Adrenal gland (tissue), 9 donors: ENCODE measurements at regions not wholly inside any gene's neighbourhood (a gene's known extent, or its start where the extent isn't known, plus 50 kb on each side); places are given as distances from the start of the nearest gene placed in this dataset.

Experiments used
- DNase-seq, 7 donors: peaks; one replicate each; pipeline ENCODE4 v3.0.0-alpha.2; 2019 to 2020
- H3K27ac ChIP-seq, 5 donors: fragments of 200-600 bp; sonication (generic) in 4 of 5; 1 replicate in 3 of 5; 2 replicates in 2 of 5; pipeline versions ENCODE4 v1.5.1 to v1.8.0; 2016 to 2020; ENCODE audit warnings: mild to moderate bottlenecking in 1 of 5
- H3K27me3 ChIP-seq: fragments of 200-600 bp; 2 replicates; pipeline ENCODE4 v1.8.0; 2021
- H3K36me3 ChIP-seq, 2 donors: fragments of 200-600 bp; replicated peaks in 1 of 2; 1 replicate in 1 of 2; 2 replicates in 1 of 2; pipeline versions ENCODE4 v1.5.1 to v1.8.0; 2018 to 2022
- H3K4me1 ChIP-seq, 2 donors: fragments of 200-600 bp; replicated peaks in 1 of 2; 1 replicate in 1 of 2; 2 replicates in 1 of 2; pipeline versions ENCODE4 v1.5.1 to v1.8.0; 2018 to 2021
- H3K4me3 ChIP-seq, 4 donors: fragments of 200-600 bp; sonication (generic) in 3 of 4; one replicate each; pipeline ENCODE4 v1.5.1; 2016 to 2018
- H3K9me3 ChIP-seq, 3 donors: fragments of 200-600 bp; sonication (generic) in 1 of 3; replicated peaks in 1 of 3; 1 replicate in 2 of 3; 2 replicates in 1 of 3; pipeline versions ENCODE4 v1.5.1 to v1.8.0; 2016 to 2021
- POLR2A ChIP-seq, 2 donors: fragments of 450-650 bp; IDR thresholded peaks; one replicate each; pipeline ENCODE4 v1.6.1; 2017; ENCODE audit warnings: antibody characterized with exemption in 2 of 2, mild to moderate bottlenecking in 2 of 2, moderate library complexity in 1 of 2
- WGBS, 4 donors: extraction: QIAGEN DNeasy Blood & Tissue Kit in 2 of 4; methylation state at CpG; one replicate each; pipeline versions ENCODE4 v1.1.5 to v1.1.7; 2013 to 2017; 5-methylcytosine and 5-hydroxymethylcytosine counted together
- intact Hi-C, 2 donors: fragments of 100-400 bp; cut with DNase I; formaldehyde crosslinking; loops; one replicate each; pipeline versions ENCODE4 v1.14.1 to v1.15.0; 2022 to 2023
- TF ChIP-seq, protein P1 (sequence below), 6 experiments: fragments of 450-650 bp in 4 of 6; fragments of 200-600 bp in 2 of 6; sonication (generic) in 1 of 6; IDR thresholded peaks; 1 replicate in 5 of 6; 2 replicates in 1 of 6; pipeline versions ENCODE4 v1.5.1 to v1.8.0; 2016 to 2021; ENCODE audit warnings: antibody characterized with exemption in 6 of 6, mild to moderate bottlenecking in 2 of 6, moderate library complexity in 1 of 6
- donor health status: healthy with polysubstance abuse.
- donor health status: Bipolar disorder and iron deficiency.
- donor health status: DM: yes; HTN: yes; CAD: no.
- donor health status: DM: no; HTN: no; CAD: no.
- donor health status: DM: no; HTN: no; CAD: no.

DNA sequence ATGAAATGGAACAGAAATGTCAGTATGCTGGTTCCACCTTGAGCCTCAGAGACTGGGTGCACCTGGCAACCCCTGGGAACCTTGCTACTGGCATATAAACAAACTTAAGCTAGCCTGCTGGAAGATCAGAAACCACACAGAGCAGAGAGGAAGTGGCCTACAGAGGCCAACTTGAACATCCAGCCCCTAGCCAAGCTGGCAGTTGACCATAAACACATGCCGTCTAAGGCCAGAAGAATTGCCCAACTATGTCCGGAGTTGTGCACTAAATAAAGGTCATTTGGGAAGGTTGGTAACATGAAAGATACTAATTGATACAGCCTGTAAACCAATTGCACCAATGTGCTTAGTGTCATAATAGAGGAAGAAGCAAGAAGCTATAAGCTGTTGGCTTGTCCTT, 266.6 kb upstream of the BTBD3 start:
- no peaks in the 10 kb centered on the region for H3K36me3 ChIP-seq
- DNase-seq, result no peak
- H3K9me3 ChIP-seq, result no peaks in the 10 kb centered on the region
- no peak overlapping the region for H3K4me3 ChIP-seq
- H3K27me3 ChIP-seq, result no peaks in the 10 kb centered on the region
- no peaks in the 10 kb centered on the region for H3K4me1 ChIP-seq
- TF ChIP-seq, protein P1, sequence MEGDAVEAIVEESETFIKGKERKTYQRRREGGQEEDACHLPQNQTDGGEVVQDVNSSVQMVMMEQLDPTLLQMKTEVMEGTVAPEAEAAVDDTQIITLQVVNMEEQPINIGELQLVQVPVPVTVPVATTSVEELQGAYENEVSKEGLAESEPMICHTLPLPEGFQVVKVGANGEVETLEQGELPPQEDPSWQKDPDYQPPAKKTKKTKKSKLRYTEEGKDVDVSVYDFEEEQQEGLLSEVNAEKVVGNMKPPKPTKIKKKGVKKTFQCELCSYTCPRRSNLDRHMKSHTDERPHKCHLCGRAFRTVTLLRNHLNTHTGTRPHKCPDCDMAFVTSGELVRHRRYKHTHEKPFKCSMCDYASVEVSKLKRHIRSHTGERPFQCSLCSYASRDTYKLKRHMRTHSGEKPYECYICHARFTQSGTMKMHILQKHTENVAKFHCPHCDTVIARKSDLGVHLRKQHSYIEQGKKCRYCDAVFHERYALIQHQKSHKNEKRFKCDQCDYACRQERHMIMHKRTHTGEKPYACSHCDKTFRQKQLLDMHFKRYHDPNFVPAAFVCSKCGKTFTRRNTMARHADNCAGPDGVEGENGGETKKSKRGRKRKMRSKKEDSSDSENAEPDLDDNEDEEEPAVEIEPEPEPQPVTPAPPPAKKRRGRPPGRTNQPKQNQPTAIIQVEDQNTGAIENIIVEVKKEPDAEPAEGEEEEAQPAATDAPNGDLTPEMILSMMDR (IDR thresholded peaks at IDR 0.05), result no peak
- TF ChIP-seq POLR2A (IDR thresholded peaks at IDR 0.05), result no peak
- intact Hi-C loops, result no loop called here
- no peak overlapping the region for H3K27ac ChIP-seq
- WGBS, 4 donors, result 40 to 52% (median 48%) methylated on average over 2 of the region's 2 CpGs

DNA sequence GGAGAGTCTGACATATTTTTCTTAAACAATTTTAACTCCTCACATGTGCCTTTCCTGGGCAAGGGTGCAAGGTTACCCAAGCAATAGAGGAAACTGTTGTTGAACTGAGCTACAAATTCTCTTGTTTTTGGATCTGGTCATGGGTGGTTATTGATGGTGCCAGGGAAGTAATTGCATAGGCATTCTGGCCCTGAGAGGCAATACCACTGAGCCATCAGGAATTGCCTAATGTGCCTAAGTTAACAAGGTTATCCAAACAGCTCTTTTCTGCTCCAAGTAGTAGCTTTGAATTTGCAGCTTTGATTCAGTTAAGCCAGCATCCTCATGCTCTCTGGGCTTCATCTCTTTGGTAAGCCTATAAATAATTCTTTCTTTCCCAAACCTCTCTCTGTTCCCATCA, 266.0 kb upstream of the BTBD3 start:
- Histone ChIP-seq H3K36me3 (no peaks in the 10 kb centered on the region), H3K9me3 (no peaks in the 10 kb centered on the region), H3K27ac (no peak overlapping the region), H3K4me3 (no peak overlapping the region), H3K4me1 (no peaks in the 10 kb centered on the region), H3K27me3 (no peaks in the 10 kb centered on the region)
- intact Hi-C loops, result no loop called here
- no peak for TF ChIP-seq POLR2A (IDR thresholded peaks at IDR 0.05)
- TF ChIP-seq, protein P1 (IDR thresholded peaks at IDR 0.05), result no peak
- no peak for DNase-seq

DNA sequence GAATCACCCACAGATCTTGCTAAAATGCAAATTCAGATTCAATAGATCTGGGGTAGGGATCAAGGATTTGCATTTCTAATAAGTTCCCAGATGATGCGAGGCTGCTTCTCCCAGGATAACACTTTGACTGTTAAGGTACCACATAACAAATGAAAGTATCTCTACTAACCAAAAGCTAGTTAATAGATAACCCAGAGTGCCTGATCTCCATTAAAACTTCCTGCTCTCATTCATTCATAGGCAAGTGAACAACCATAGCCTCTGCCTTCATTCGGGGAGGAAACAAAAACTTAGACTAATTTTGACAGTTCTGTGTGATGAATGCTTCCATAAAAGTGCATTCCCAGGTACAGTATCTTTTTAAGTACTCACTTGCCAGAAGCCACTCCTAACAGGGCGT, 265.6 kb upstream of the BTBD3 start:
- intact Hi-C loops, result no loop called here
- 47 to 70% (median 64%) methylated on average over 3 of the region's 3 CpGs for WGBS, 4 donors
- H3K27me3 ChIP-seq, result no peaks in the 10 kb centered on the region
- no peak overlapping the region for H3K27ac ChIP-seq
- TF ChIP-seq, protein P1 (IDR thresholded peaks at IDR 0.05), result no peak
- no peak for TF ChIP-seq POLR2A (IDR thresholded peaks at IDR 0.05)
- DNase-seq, result no peak
- no peaks in the 10 kb centered on the region for H3K4me1 ChIP-seq
- no peaks in the 10 kb centered on the region for H3K9me3 ChIP-seq
- H3K36me3 ChIP-seq, result no peaks in the 10 kb centered on the region
- H3K4me3 ChIP-seq, result no peak overlapping the region

DNA sequence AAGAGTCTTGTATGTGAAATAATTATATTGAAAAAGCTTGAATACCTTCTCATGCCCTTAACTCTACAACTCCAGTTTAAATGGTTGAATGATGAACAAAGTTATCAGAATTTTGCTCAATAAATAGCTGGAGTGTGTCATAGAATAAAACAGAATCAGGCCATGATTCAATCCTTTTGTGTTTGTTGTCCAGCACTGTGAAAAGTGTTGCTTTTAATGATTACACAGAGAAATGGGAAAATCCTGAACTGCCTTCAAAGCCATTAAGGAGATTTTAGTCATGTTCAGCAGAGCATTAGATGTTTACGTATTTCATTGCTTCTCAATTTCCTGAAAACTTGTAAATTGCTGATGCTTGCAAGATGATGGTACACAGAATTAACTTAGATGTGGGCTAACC, 262.9 kb upstream of the BTBD3 start:
- DNase-seq, result no peak
- Histone ChIP-seq H3K27me3 (no peaks in the 10 kb centered on the region), H3K4me1 (no peaks in the 10 kb centered on the region), H3K36me3 (no peaks in the 10 kb centered on the region), H3K27ac (no peak overlapping the region), H3K4me3 (no peak overlapping the region), H3K9me3 (no peaks in the 10 kb centered on the region)
- TF ChIP-seq, protein P1 (IDR thresholded peaks at IDR 0.05), result no peak
- TF ChIP-seq POLR2A (IDR thresholded peaks at IDR 0.05), result no peak
- 91 to 100% (median 98%) methylated on average over 1 of the region's 1 CpG for WGBS, 4 donors
- intact Hi-C loops, result no loop called here
